Panc1 (cell line): ENCODE measurements at regions not wholly inside any gene's neighbourhood (a gene's known extent, or its start where the extent isn't known, plus 50 kb on each side); places are given as distances from the start of the nearest gene placed in this dataset.

ENCODE experiments used
- ATAC-seq: fragments of 200-7000 bp; cut with Tn5 transposase; 2 replicates; pipeline ENCODE4 v1.9.1; 2020; ENCODE audit warnings: mild to moderate bottlenecking, moderate library complexity
- BruUV-seq: library from RNA; stranded (reverse); fragments of 400-500 nt; replicated peaks from 2 replicates; lab custom pipeline; 2021; lab: Mats Ljungman, UMichigan
- CTCF ChIA-PET: fragments of 300-600 bp; sonication (Branson Sonifier 250); formaldehyde crosslinking; loops from one replicate; lab custom pipeline; 2022; ENCODE audit warnings: antibody characterized with exemption; lab: Charles Lee
- POLR2A ChIA-PET: fragments of 300-600 bp; sonication (Branson Sonifier 250); formaldehyde crosslinking; loops from one replicate; lab custom pipeline; 2022; ENCODE audit warnings: antibody characterized with exemption; lab: Charles Lee
- DNase-seq: peaks from one replicate; pipeline ENCODE4 v3.0.0-alpha.2; 2010; ENCODE audit warnings: low read depth, low spot score
- H3K27ac ChIP-seq: 2 replicates; pipeline ENCODE4 v1.5.1; 2011; ENCODE audit warnings: mild to moderate bottlenecking, low read length, inconsistent platforms
- H3K27me3 ChIP-seq: fragments of 200-500 bp; sonication (Bioruptor generic); 2 replicates; pipeline ENCODE4 v1.6.0; 2014; ENCODE audit warnings: low read length, inconsistent platforms; ENCODE audit not compliant: control insufficient read depth, insufficient read depth
- H3K36me3 ChIP-seq: fragments of 200-500 bp; sonication (Bioruptor generic); 2 replicates; pipeline ENCODE4 v1.5.1; 2014; ENCODE audit warnings: inconsistent platforms, mild to moderate bottlenecking, low read length, moderate library complexity; ENCODE audit not compliant: control insufficient read depth, insufficient read depth
- H3K4me1 ChIP-seq: 2 replicates; pipeline ENCODE4 v1.5.1; 2011; ENCODE audit warnings: inconsistent platforms, mild to moderate bottlenecking, low read length, moderate library complexity; ENCODE audit not compliant: control insufficient read depth, insufficient read depth
- H3K4me3 ChIP-seq, 2 experiments: 2 replicates each; pipeline ENCODE4 v1.5.1; 2011 to 2012; ENCODE audit warnings: low read depth in 2 of 2, low read length in 2 of 2, mild to moderate bottlenecking in 2 of 2, inconsistent platforms in 1 of 2, moderate library complexity in 1 of 2
- H3K9me3 ChIP-seq: fragments of 200-500 bp; sonication (Bioruptor generic); 2 replicates; pipeline ENCODE4 v1.5.1; 2014; ENCODE audit warnings: low read depth, mild to moderate bottlenecking, inconsistent platforms, low read length, moderate library complexity; ENCODE audit not compliant: control insufficient read depth, insufficient read depth
- CTCF ChIP-seq: fragments of 450-650 bp; IDR thresholded peaks from 2 replicates; pipeline ENCODE4 v1.5.1; 2017; ENCODE audit warnings: mild to moderate bottlenecking
- POLR2AphosphoS5 ChIP-seq: IDR thresholded peaks from 2 replicates; pipeline ENCODE4 v1.6.1; 2012; ENCODE audit warnings: mild to moderate bottlenecking, low read depth, low read length, moderate library complexity
- SIN3A ChIP-seq: IDR thresholded peaks from 2 replicates; pipeline ENCODE4 v1.6.1; 2012; ENCODE audit warnings: low read depth, mild to moderate bottlenecking, low read length, moderate library complexity, borderline replicate concordance; ENCODE audit not compliant: insufficient read depth
- TCF7L2 ChIP-seq: IDR thresholded peaks from 2 replicates; pipeline ENCODE4 v1.6.1; 2011; ENCODE audit warnings: mild to moderate bottlenecking, low read depth, low read length, inconsistent platforms
- in situ Hi-C: cut with HindIII; loops from 2 replicates; pipeline ENCODE4 v1.10.0; 2016; ENCODE audit warnings: low sequenced_read_pairs, low pct_unique_long_range_greater_than_20kb
- intact Hi-C: fragments of 100-400 bp; cut with micrococcal nuclease; formaldehyde crosslinking; loops from one replicate; pipeline ENCODE4 v1.10.0; 2022; ENCODE audit not compliant: unreplicated experiment
- TF ChIP-seq, protein P1 (sequence below), 2 experiments: IDR thresholded peaks; 2 replicates each; pipeline ENCODE4 v1.6.1; 2011 to 2012; ENCODE audit warnings: low read depth in 2 of 2, control low read depth in 1 of 2, low read length in 1 of 2, mild to moderate bottlenecking in 1 of 2, moderate library complexity in 1 of 2; ENCODE audit not compliant: insufficient read depth in 1 of 2

GRCh38 chr4:14383652-14384051 lies 618.6 kb upstream of the CPEB2 start:
- Histone ChIP-seq H3K4me3 (no peak overlapping the region), H3K4me1 (no peaks in the 10 kb centered on the region), H3K27ac (no peak overlapping the region), H3K9me3 (no peaks in the 10 kb centered on the region), H3K27me3 (no peaks in the 10 kb centered on the region), H3K36me3 (no peaks in the 10 kb centered on the region)
- no peak for ATAC-seq
- intact Hi-C loops (no loop called here), in situ Hi-C loops (no loop called here)
- TF ChIP-seq POLR2AphosphoS5 (no peak), TCF7L2 (no peak), CTCF (no peak), SIN3A (no peak)
- TF ChIP-seq, protein P1, sequence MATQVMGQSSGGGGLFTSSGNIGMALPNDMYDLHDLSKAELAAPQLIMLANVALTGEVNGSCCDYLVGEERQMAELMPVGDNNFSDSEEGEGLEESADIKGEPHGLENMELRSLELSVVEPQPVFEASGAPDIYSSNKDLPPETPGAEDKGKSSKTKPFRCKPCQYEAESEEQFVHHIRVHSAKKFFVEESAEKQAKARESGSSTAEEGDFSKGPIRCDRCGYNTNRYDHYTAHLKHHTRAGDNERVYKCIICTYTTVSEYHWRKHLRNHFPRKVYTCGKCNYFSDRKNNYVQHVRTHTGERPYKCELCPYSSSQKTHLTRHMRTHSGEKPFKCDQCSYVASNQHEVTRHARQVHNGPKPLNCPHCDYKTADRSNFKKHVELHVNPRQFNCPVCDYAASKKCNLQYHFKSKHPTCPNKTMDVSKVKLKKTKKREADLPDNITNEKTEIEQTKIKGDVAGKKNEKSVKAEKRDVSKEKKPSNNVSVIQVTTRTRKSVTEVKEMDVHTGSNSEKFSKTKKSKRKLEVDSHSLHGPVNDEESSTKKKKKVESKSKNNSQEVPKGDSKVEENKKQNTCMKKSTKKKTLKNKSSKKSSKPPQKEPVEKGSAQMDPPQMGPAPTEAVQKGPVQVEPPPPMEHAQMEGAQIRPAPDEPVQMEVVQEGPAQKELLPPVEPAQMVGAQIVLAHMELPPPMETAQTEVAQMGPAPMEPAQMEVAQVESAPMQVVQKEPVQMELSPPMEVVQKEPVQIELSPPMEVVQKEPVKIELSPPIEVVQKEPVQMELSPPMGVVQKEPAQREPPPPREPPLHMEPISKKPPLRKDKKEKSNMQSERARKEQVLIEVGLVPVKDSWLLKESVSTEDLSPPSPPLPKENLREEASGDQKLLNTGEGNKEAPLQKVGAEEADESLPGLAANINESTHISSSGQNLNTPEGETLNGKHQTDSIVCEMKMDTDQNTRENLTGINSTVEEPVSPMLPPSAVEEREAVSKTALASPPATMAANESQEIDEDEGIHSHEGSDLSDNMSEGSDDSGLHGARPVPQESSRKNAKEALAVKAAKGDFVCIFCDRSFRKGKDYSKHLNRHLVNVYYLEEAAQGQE (IDR thresholded peaks at IDR 0.05; ENCODE audit: insufficient read depth in 1 of 2, low read depth in 2 of 2, low read length in 1 of 2): no peak
- no TSS peak for BruUV-seq
- ChIA-PET CTCF (no interaction called here), POLR2A (no interaction called here)
- DNase-seq: no peak

GRCh38 chr4:14384824-14385223 lies 617.5 kb upstream of the CPEB2 start:
- intact Hi-C loops: no loop called here
- Histone ChIP-seq H3K36me3 (no peaks in the 10 kb centered on the region), H3K27me3 (no peaks in the 10 kb centered on the region), H3K4me3 (no peak overlapping the region), H3K9me3 (no peaks in the 10 kb centered on the region), H3K27ac (no peak overlapping the region), H3K4me1 (no peaks in the 10 kb centered on the region)
- TF ChIP-seq CTCF (no peak), POLR2AphosphoS5 (no peak), SIN3A (no peak)
- ATAC-seq (no peak), DNase-seq (no peak)
- ChIA-PET CTCF (no interaction called here), POLR2A (no interaction called here)
- in situ Hi-C loops: no loop called here
- no TSS peak for BruUV-seq

DNA sequence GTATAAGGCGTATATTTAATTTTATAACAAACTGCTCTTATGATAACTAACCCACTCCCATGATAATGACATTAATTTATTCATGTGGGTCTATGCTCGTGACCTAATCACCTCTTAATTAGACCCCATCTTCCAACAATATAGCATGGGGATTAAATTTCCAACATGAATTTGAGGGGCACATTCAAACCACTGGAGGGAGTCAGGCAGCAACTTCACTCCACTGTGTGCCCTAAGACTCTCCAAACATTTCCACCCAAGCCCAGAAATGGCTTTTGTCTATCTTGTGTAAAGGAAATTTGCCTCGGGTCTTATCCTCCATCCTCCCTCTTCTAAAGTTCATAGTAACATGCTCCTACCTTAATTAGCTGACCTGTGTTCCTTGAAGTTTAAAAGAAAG lies 616.1 kb upstream of the CPEB2 start:
- in situ Hi-C loops: no loop called here

More for the DNA sequence above, 616.1 kb upstream of the CPEB2 start:
- H3K4me3 ChIP-seq: no peak overlapping the region
- TF ChIP-seq POLR2AphosphoS5 (no peak), CTCF (no peak), TCF7L2 (no peak), SIN3A (no peak)
- TF ChIP-seq, protein P1 (IDR thresholded peaks at IDR 0.05; ENCODE audit: insufficient read depth in 1 of 2, low read depth in 2 of 2, low read length in 1 of 2): no peak
- ATAC-seq (no peak), DNase-seq (no peak)
- H3K9me3 ChIP-seq: no peaks in the 10 kb centered on the region
- no peak overlapping the region for H3K27ac ChIP-seq
- BruUV-seq: no TSS peak
- ChIA-PET POLR2A (no interaction called here), CTCF (no interaction called here)
- no peaks in the 10 kb centered on the region for H3K4me1 ChIP-seq
- H3K27me3 ChIP-seq: no peaks in the 10 kb centered on the region
- intact Hi-C loops: no loop called here
- no peaks in the 10 kb centered on the region for H3K36me3 ChIP-seq
